Right hindlimb (tissue), 1 donor: ENCODE measurements at regions not wholly inside any gene's neighbourhood (a gene's known extent, or its start where the extent isn't known, plus 50 kb on each side); places are given as distances from the start of the nearest gene placed in this dataset.

ENCODE experiments used
- DNase-seq: peaks from one replicate; pipeline ENCODE4 v3.0.0-alpha.2; 2018

DNA sequence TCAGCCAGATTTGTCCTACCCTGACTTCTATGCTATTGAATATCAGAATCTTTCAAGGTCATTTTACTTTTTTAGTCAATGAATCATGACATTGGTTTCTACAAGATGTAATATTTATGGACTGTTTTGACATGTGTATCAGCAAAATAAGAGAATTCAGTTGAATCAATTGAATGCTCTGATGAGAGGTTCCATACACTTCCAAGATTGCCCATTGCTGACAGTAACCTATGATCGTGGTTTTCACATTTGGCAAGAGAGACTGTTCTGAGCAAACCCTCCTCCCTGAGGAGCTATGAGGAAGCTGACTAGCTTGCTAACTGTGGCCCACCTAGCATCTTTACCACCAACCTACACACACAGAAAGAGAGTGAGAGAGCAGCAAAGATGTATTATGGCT, 56.7 kb upstream of the FST start:
- no peak for DNase-seq

- no peak for DNase-seq
Measured at GRCh38 chr5:53424686-53425615, 55.5 kb upstream of the FST start.

GRCh38 chr5:53425687-53426511, 54.5 kb upstream of the FST start:
- peak; percentile 50 for DNase-seq

GRCh38 chr5:53426512-53426830, 54.0 kb upstream of the FST start:
- DNase-seq, result no peak

DNA sequence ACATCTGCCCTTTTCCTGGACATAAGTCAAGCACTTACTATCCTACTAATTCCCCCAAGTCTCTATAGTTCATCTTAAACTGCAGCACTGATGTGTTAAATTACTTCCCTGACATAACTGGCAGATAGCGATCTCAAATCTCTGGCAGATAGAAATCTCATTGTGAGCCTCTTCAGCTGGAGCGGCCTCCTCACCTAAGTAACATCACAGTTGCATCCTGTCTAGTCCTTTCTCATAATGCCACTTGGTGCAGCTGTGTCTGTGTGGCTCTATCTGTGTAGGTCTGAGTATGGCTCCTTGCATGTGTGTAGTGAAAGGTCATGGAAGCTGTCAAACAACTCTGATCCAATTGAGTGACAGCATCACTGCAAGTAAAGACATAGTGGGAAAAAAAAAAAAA, 53.6 kb upstream of the FST start:
- DNase-seq, result no peak

- no peak for DNase-seq
Measured at GRCh38 chr5:53427965-53428364, 52.5 kb upstream of the FST start.

- DNase-seq, result no peak
Measured at GRCh38 chr5:53429706-53430105, 50.7 kb upstream of the FST start.

DNA sequence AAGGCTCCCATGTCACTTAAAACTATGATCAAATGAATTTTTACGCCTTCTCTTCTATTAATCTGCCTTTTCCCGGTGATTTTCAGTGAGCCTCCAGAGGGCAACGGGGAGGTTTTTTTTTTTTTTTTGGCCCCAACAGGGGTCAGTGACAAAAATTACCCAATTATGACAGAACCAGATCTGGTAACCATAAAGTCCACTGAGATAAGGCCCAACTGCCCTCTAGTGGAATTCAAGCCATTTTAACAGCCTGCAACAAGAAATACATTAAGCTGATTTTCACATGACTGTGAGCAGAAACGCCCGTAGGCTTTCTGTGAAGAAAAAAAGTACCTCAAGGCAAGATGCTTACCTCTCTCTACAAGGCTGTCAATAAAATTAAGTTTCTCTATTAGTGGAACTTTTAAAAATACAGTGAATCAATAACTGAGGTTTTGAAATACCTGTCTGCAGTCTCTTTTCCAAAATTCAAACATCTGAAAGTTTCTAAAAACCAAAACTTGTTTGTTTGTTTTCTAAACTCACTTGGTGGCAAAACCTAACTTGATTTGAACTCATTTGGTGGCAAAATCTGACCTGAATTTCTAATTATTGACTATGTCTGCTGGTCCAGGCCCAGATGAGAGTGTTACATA, 49.7 kb upstream of the FST start:
- no peak for DNase-seq
